WTC11 (cell line): ENCODE measurements at regions not wholly inside any gene's neighbourhood (a gene's known extent, or its start where the extent isn't known, plus 50 kb on each side); places are given as distances from the start of the nearest gene placed in this dataset.

Experiments used
- ATAC-seq: fragments of 200-7000 bp; cut with Tn5 transposase; 2 replicates; pipeline ENCODE4 v1.10.0; 2021; ENCODE audit warnings: mild to moderate bottlenecking, moderate library complexity
- CTCF ChIA-PET: fragments of 300-600 bp; sonication (Branson Sonifier 250); formaldehyde crosslinking; loops from one replicate; lab custom pipeline; 2021; ENCODE audit warnings: antibody characterized with exemption; lab: Charles Lee
- POLR2A ChIA-PET: fragments of 350-600 bp; sonication (Branson Sonifier 250); formaldehyde crosslinking; loops from one replicate; lab custom pipeline; 2021; ENCODE audit warnings: antibody characterized with exemption; lab: Charles Lee
- DNase-seq: peaks from one replicate; pipeline ENCODE4 v3.0.0; 2021; ENCODE audit warnings: low spot score
- H3K27ac Mint-ChIP-seq: 2 replicates; pipeline ENCODE4 v1.8.0; 2021; ENCODE audit warnings: mixed read lengths
- H3K27me3 Mint-ChIP-seq: 2 replicates; pipeline ENCODE4 v1.8.0; 2021; ENCODE audit warnings: low read depth, mild to moderate bottlenecking, moderate library complexity, mixed read lengths
- H3K36me3 Mint-ChIP-seq: 2 replicates; pipeline ENCODE4 v1.8.0; 2021; ENCODE audit warnings: mixed read lengths
- H3K4me1 Mint-ChIP-seq: 2 replicates; pipeline ENCODE4 v1.8.0; 2022; ENCODE audit warnings: mixed read lengths
- H3K4me3 Mint-ChIP-seq: 2 replicates; pipeline ENCODE4 v1.8.0; 2021; ENCODE audit warnings: mild to moderate bottlenecking, moderate library complexity, mixed read lengths
- H3K9me3 Mint-ChIP-seq: 2 replicates; pipeline ENCODE4 v1.8.0; 2021; ENCODE audit warnings: mixed read lengths
- ATF1 ChIP-seq: sonication (generic); formaldehyde crosslinking; IDR thresholded peaks from 2 replicates; pipeline ENCODE4 v1.8.1; 2023; ENCODE audit warnings: mild to moderate bottlenecking, moderate library complexity, missing genetic modification reagents
- CREM ChIP-seq: sonication (generic); formaldehyde crosslinking; IDR thresholded peaks from 2 replicates; pipeline ENCODE4 v1.8.1; 2022; ENCODE audit warnings: mild to moderate bottlenecking, missing genetic modification reagents, moderate library complexity
- GTF2I ChIP-seq: fragments of 250-450 bp; sonication (Bioruptor Pico); conservative IDR thresholded peaks from 2 replicates; pipeline ENCODE4 v1.4.0; 2021; ENCODE audit warnings: mild to moderate bottlenecking
- JAZF1 ChIP-seq: fragments of 250-450 bp; sonication (Bioruptor Pico); IDR thresholded peaks from 2 replicates; pipeline ENCODE4 v1.9.0; 2021; ENCODE audit warnings: moderate library complexity, mild to moderate bottlenecking, inconsistent platforms
- KAT7 ChIP-seq: sonication (generic); formaldehyde crosslinking; IDR thresholded peaks from 2 replicates; pipeline ENCODE4 v1.8.1; 2023; ENCODE audit warnings: missing genetic modification reagents, mild to moderate bottlenecking, borderline replicate concordance
- NFYB ChIP-seq: sonication (generic); formaldehyde crosslinking; conservative IDR thresholded peaks from 2 replicates; pipeline ENCODE4 v1.8.0; 2022; ENCODE audit warnings: low read depth, missing genetic modification reagents
- OVOL2 ChIP-seq: fragments of 250-450 bp; sonication (Bioruptor Pico); IDR thresholded peaks from 2 replicates; pipeline ENCODE4 v1.9.0; 2021; ENCODE audit warnings: mild to moderate bottlenecking, borderline replicate concordance
- ZBTB21 ChIP-seq: sonication (generic); formaldehyde crosslinking; IDR thresholded peaks from 2 replicates; pipeline ENCODE4 v1.8.1; 2023; ENCODE audit warnings: mild to moderate bottlenecking, missing genetic modification reagents, borderline replicate concordance
- ZNF121 ChIP-seq: sonication (generic); formaldehyde crosslinking; IDR thresholded peaks from 2 replicates; pipeline ENCODE4 v1.8.0; 2023; ENCODE audit warnings: missing genetic modification reagents
- ZNF232 ChIP-seq: sonication (generic); formaldehyde crosslinking; IDR thresholded peaks from 2 replicates; pipeline ENCODE4 v1.8.0; 2022; ENCODE audit warnings: mild to moderate bottlenecking, missing genetic modification reagents
- ZNF416 ChIP-seq: fragments of 250-450 bp; sonication (Bioruptor Pico); IDR thresholded peaks from 2 replicates; pipeline ENCODE4 v1.9.0; 2021; ENCODE audit warnings: mild to moderate bottlenecking, inconsistent platforms
- ZNF671 ChIP-seq: fragments of 250-450 bp; sonication (Bioruptor Pico); IDR thresholded peaks from 2 replicates; pipeline ENCODE4 v1.8.0; 2021; ENCODE audit warnings: mild to moderate bottlenecking
- TF ChIP-seq, protein P1 (sequence below): sonication (generic); formaldehyde crosslinking; IDR thresholded peaks from 2 replicates; pipeline ENCODE4 v1.8.1; 2022; ENCODE audit warnings: mild to moderate bottlenecking, moderate library complexity, missing genetic modification reagents
- TF ChIP-seq, protein P2 (sequence below): fragments of 200-600 bp; IDR thresholded peaks from 2 replicates; pipeline ENCODE4 v1.8.0; 2022; ENCODE audit warnings: antibody characterized with exemption
- TF ChIP-seq, protein P3 (sequence below): sonication (generic); formaldehyde crosslinking; IDR thresholded peaks from 2 replicates; pipeline ENCODE4 v1.8.1; 2023; ENCODE audit warnings: mild to moderate bottlenecking, missing genetic modification reagents, moderate library complexity
- TF ChIP-seq, protein P4 (sequence below): sonication (generic); formaldehyde crosslinking; conservative IDR thresholded peaks from 2 replicates; pipeline ENCODE4 v1.8.1; 2023; ENCODE audit warnings: mild to moderate bottlenecking, low read depth, missing genetic modification reagents, moderate library complexity
- TF ChIP-seq, protein P5 (sequence below): sonication (generic); formaldehyde crosslinking; IDR thresholded peaks from 2 replicates; pipeline ENCODE4 v1.8.0; 2022; ENCODE audit warnings: mild to moderate bottlenecking, missing genetic modification reagents
- TF ChIP-seq, protein P6 (sequence below): sonication (generic); formaldehyde crosslinking; conservative IDR thresholded peaks from 2 replicates; pipeline ENCODE4 v1.8.1; 2022; ENCODE audit warnings: mild to moderate bottlenecking, missing genetic modification reagents
- TF ChIP-seq, protein P7 (sequence below): sonication (generic); formaldehyde crosslinking; IDR thresholded peaks from 2 replicates; pipeline ENCODE4 v1.8.1; 2022; ENCODE audit warnings: low read depth, missing genetic modification reagents, borderline replicate concordance

DNA sequence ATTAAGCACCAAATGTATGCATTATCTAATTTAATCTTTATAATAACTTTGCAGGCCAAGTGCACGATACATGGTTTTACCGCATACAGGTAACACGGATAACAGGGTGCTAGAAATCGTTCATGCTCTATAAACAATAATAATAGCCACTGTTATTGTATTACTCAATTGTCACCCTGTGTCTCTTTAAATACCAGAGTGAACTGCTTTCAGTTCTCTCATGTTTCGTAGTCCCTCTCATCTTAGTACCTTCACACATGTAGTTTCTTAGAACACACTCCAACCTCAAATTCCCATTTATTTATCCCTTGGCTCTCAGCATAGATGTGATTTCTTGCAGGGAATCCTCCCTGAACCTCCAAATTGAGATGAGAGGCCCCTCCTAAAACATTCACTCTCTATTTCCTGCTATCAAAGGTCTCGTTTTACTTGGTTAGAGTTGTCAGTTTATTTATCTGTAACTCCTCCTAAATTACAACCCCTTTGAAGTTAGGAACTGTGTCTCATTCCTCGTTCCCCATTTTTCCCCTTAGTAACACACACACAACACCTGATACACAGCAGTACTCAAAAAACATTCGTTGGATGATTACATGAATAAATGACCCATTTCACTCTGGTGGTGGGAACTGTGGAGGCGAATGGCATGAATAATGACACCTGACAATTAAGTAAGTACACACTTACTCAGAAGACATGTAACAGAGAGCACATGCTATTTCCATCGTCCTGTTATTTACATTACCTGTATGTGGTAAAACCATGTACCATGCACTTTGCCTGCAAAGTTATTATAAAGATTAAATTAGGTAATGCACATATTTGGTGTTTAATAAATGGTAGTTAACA, 134.6 kb downstream of the BTG1 start (continued):
- TF ChIP-seq, protein P1, sequence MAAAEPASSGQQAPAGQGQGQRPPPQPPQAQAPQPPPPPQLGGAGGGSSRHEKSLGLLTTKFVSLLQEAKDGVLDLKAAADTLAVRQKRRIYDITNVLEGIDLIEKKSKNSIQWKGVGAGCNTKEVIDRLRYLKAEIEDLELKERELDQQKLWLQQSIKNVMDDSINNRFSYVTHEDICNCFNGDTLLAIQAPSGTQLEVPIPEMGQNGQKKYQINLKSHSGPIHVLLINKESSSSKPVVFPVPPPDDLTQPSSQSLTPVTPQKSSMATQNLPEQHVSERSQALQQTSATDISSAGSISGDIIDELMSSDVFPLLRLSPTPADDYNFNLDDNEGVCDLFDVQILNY (CRISPR knock-in tag), result no peak
- TF ChIP-seq CREM (CRISPR knock-in tag) (no peak), NFYB (CRISPR knock-in tag) (no peak), ZNF121 (no peak)

DNA sequence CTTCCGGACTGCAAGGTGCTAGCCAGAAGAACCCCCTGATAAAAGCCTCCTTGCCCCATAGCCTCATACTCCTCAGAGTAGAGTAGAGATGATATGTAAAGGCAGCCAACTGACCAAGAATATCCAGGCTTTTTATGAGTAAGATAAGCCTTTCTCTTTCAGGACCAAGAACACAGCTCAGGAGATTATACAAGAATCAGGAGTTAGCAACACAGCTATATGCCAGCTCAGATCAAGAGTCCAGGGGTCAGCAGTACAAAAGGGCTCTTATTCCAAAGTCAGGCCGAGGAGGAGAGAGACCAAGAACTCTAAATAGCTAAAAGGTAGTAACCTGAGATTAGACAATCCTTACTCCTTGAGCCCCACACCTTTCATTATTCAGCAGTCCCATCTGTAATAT, 135.3 kb downstream of the BTG1 start:
- peaks cover 11% of the 10 kb centered on the region for H3K9me3 Mint-ChIP-seq
- no peak overlapping the region for H3K27ac Mint-ChIP-seq
- POLR2A ChIA-PET, result interaction anchor here (0.6 kb wide), 1 partner anchor 13 kb away, joined by 4 read pairs; no protein-coding TSS in a partner anchor
- no peak for ATAC-seq
- peaks cover 11% of the 10 kb centered on the region for H3K4me1 Mint-ChIP-seq
- CTCF ChIA-PET, result no interaction called here
- H3K36me3 Mint-ChIP-seq, result no peaks in the 10 kb centered on the region
- no peak overlapping the region for H3K4me3 Mint-ChIP-seq
- DNase-seq, result no peak
- TF ChIP-seq, protein P2, sequence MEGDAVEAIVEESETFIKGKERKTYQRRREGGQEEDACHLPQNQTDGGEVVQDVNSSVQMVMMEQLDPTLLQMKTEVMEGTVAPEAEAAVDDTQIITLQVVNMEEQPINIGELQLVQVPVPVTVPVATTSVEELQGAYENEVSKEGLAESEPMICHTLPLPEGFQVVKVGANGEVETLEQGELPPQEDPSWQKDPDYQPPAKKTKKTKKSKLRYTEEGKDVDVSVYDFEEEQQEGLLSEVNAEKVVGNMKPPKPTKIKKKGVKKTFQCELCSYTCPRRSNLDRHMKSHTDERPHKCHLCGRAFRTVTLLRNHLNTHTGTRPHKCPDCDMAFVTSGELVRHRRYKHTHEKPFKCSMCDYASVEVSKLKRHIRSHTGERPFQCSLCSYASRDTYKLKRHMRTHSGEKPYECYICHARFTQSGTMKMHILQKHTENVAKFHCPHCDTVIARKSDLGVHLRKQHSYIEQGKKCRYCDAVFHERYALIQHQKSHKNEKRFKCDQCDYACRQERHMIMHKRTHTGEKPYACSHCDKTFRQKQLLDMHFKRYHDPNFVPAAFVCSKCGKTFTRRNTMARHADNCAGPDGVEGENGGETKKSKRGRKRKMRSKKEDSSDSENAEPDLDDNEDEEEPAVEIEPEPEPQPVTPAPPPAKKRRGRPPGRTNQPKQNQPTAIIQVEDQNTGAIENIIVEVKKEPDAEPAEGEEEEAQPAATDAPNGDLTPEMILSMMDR, result no peak
- TF ChIP-seq ZNF416, result no peak
- TF ChIP-seq, protein P3, sequence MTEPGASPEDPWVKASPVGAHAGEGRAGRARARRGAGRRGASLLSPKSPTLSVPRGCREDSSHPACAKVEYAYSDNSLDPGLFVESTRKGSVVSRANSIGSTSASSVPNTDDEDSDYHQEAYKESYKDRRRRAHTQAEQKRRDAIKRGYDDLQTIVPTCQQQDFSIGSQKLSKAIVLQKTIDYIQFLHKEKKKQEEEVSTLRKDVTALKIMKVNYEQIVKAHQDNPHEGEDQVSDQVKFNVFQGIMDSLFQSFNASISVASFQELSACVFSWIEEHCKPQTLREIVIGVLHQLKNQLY, result no peak
- TF ChIP-seq, protein P4, sequence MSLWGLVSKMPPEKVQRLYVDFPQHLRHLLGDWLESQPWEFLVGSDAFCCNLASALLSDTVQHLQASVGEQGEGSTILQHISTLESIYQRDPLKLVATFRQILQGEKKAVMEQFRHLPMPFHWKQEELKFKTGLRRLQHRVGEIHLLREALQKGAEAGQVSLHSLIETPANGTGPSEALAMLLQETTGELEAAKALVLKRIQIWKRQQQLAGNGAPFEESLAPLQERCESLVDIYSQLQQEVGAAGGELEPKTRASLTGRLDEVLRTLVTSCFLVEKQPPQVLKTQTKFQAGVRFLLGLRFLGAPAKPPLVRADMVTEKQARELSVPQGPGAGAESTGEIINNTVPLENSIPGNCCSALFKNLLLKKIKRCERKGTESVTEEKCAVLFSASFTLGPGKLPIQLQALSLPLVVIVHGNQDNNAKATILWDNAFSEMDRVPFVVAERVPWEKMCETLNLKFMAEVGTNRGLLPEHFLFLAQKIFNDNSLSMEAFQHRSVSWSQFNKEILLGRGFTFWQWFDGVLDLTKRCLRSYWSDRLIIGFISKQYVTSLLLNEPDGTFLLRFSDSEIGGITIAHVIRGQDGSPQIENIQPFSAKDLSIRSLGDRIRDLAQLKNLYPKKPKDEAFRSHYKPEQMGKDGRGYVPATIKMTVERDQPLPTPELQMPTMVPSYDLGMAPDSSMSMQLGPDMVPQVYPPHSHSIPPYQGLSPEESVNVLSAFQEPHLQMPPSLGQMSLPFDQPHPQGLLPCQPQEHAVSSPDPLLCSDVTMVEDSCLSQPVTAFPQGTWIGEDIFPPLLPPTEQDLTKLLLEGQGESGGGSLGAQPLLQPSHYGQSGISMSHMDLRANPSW (CRISPR knock-in tag), result no peak
- no peak for TF ChIP-seq KAT7 (CRISPR knock-in tag)
- no peaks in the 10 kb centered on the region for H3K27me3 Mint-ChIP-seq

DNA sequence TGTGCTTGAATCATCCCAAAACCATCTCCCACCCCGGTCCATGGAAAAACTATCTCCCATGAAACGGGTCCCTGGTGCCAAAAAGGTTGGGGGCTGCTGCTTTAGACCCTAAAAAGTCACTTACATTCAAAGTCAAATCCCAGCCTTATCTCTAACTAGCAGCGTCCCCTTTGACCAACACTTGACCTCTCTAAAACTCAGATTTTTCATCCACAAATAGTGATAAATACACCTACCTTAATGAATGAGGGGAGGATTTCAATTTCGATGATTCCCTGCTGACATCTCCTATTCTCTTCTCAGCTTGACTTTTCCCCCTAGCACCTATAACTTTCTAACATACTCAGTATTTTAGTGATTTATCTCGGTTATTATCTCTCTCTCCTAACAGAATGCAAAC, 137.3 kb downstream of the BTG1 start:
- ChIA-PET CTCF (no interaction called here), POLR2A (no interaction called here)
- Mint-ChIP-seq H3K9me3 (peaks cover 6% of the 10 kb centered on the region), H3K36me3 (no peaks in the 10 kb centered on the region), H3K27ac (no peak overlapping the region), H3K4me1 (peaks cover 13% of the 10 kb centered on the region), H3K27me3 (no peaks in the 10 kb centered on the region), H3K4me3 (no peak overlapping the region)
- no peak for ATAC-seq
- no peak for DNase-seq
- TF ChIP-seq, protein P4 (CRISPR knock-in tag), result no peak
- TF ChIP-seq, protein P5, sequence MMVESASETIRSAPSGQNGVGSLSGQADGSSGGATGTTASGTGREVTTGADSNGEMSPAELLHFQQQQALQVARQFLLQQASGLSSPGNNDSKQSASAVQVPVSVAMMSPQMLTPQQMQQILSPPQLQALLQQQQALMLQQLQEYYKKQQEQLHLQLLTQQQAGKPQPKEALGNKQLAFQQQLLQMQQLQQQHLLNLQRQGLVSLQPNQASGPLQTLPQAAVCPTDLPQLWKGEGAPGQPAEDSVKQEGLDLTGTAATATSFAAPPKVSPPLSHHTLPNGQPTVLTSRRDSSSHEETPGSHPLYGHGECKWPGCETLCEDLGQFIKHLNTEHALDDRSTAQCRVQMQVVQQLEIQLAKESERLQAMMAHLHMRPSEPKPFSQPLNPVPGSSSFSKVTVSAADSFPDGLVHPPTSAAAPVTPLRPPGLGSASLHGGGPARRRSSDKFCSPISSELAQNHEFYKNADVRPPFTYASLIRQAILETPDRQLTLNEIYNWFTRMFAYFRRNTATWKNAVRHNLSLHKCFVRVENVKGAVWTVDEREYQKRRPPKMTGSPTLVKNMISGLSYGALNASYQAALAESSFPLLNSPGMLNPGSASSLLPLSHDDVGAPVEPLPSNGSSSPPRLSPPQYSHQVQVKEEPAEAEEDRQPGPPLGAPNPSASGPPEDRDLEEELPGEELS (CRISPR knock-in tag), result no peak
- TF ChIP-seq ATF1, result no peak
- TF ChIP-seq, protein P6, sequence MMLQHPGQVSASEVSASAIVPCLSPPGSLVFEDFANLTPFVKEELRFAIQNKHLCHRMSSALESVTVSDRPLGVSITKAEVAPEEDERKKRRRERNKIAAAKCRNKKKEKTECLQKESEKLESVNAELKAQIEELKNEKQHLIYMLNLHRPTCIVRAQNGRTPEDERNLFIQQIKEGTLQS (CRISPR knock-in tag), result no peak
- TF ChIP-seq CREM (CRISPR knock-in tag), result no peak
- no peak for TF ChIP-seq GTF2I (CRISPR knock-in tag)
- no peak for TF ChIP-seq JAZF1 (CRISPR knock-in tag)
- no peak for TF ChIP-seq ZBTB21
- no peak for TF ChIP-seq ZNF671 (CRISPR knock-in tag)
- TF ChIP-seq OVOL2 (CRISPR knock-in tag), result no peak
- TF ChIP-seq ZNF232, result no peak
- TF ChIP-seq, protein P7, sequence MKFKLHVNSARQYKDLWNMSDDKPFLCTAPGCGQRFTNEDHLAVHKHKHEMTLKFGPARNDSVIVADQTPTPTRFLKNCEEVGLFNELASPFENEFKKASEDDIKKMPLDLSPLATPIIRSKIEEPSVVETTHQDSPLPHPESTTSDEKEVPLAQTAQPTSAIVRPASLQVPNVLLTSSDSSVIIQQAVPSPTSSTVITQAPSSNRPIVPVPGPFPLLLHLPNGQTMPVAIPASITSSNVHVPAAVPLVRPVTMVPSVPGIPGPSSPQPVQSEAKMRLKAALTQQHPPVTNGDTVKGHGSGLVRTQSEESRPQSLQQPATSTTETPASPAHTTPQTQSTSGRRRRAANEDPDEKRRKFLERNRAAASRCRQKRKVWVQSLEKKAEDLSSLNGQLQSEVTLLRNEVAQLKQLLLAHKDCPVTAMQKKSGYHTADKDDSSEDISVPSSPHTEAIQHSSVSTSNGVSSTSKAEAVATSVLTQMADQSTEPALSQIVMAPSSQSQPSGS (CRISPR knock-in tag), result no peak
